Activated CD8-positive, alpha-beta memory T cell treated with anti-CD3 and anti-CD28 coated beads for 48 hours (primary cell): ENCODE measurements at regions not wholly inside any gene's neighbourhood (a gene's known extent, or its start where the extent isn't known, plus 50 kb on each side); places are given as distances from the start of the nearest gene placed in this dataset.

Source experiments
- DNase-seq, 3 experiments: peaks; one replicate each; pipeline ENCODE4 v3.0.0-alpha.2; 2020; ENCODE audit warnings: low read depth in 2 of 3, low spot score in 2 of 3

DNA sequence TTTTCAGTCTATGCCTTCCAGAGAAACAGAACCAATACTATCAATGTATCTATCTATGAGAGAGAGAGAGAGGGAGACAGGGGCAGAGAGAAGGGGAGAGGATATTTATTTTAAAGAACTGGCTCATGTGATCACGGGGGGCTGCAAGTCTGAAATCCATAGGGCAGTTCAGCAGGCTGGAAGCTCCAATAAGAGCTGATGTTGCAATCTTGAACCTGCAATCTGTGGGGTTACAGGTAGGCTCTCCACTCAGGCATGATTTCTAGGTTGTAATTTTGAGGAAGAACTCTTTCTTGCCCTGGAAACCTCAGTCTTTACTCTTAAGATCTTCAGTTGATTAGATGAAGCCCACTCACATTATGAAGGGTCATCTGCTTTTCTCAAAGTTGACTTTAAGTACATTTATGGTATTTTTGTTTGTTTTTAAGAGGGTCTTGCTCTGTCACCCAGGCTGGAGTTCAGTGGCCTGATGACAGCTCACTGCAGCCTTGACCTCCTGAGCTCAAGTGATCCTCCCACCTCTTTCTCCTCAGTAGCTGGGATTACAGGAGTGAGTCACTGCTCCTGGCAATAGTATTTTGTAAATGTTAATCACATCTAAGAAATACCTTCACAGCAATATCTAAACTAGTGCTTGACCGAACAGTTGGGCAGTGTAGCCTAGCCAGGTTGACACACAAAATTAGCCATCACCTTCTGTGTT is 376.4 kb downstream of the FGF9 start:
- no peak for DNase-seq

DNA sequence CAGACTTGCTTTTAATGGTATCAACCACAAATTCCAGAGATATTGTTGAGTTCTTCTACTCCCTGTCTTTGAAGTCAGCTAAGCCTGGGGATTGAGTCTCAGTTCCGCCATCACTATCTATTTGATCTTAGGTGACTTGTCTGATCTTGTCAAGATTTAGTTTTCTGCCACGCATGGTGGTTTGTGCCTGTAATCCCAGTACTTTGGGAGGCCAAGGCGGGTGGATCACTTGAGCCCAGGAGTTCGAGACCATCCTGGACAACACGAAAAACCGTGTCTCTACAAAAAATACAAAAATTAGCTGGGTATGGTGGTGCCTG is 376.9 kb downstream of the FGF9 start:
- no peak for DNase-seq

GRCh38 chr13:22049384-22049783 is 378.5 kb downstream of the FGF9 start:
- no peak for DNase-seq

- DNase-seq: no peak
Observed at GRCh38 chr13:22050951-22051563, 380.2 kb downstream of the FGF9 start.

- no peak for DNase-seq
Observed at GRCh38 chr13:22053053-22053452, 382.2 kb downstream of the FGF9 start.

DNA sequence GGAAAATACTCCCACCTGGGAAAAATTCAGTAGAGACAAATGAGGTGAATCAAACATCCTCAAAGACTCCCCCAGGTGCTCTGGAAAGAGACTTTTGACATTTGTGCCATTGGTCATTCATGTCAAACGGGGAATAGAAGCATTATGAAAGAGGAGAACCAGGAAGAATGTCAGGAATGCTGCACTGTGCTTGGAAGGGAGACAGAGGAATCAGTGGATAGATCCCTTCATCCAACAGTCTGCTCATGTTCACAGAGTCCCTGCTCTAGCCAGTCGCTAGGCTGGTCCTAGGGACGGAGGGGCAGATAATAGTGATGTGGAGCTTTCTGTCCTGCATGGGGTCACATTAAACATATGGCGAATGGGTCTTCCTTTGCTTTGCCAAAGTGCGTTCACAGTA is 384.4 kb downstream of the FGF9 start:
- no peak for DNase-seq

- no peak for DNase-seq
Observed at GRCh38 chr13:22060187-22060586, 389.3 kb downstream of the FGF9 start.

DNA sequence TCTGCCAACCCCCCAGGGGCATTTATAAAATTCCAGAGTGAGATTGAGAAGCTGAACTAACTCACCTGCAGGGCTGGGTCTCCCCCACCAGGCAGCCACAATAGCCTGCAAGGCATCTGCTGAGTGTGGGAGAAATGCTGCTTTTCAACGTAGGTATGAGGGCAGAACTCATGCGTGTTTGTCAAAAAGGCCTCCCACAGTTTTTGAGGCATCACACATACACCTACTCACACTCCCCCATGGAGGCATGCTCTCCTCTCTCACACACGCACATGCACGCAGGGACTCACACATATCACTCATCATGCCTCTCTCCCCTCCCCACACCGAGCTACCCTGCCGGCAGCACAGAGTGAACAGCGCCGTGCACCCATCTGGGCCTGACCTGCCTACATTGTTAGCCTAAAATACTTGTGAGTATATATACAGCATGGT is 390.5 kb downstream of the FGF9 start:
- DNase-seq: peak in 2 of 3 experiments; percentile 38 to 45

GRCh38 chr13:22061806-22062391 is 391.0 kb downstream of the FGF9 start:
- no peak for DNase-seq

GRCh38 chr13:22062478-22063205 is 391.8 kb downstream of the FGF9 start:
- DNase-seq: no peak

- no peak for DNase-seq
Observed at GRCh38 chr13:22063416-22064124, 392.7 kb downstream of the FGF9 start.

GRCh38 chr13:22064854-22065620 is 394.2 kb downstream of the FGF9 start:
- DNase-seq: no peak

DNA sequence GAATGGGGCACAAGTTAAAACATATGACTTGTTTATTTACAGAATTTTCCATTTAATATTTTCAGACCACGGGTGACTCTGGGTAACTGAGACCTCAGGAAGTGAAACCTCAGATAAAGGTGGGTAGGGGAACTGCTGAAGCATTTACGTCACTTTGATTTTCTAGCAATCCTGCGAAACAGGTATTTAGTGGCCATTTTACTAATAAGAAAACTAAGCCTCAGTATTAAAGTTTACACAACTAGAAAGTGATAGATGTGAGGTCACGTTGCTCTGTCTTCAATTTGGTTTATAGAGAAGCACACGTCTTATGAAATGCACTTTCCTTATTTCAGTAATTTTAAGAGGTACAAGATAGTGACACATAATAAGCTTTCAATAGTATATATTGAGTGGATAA is 402.8 kb downstream of the FGF9 start:
- no peak for DNase-seq

- no peak for DNase-seq
Observed at GRCh38 chr13:22074403-22074802, 403.5 kb downstream of the FGF9 start.

- no peak for DNase-seq
Observed at GRCh38 chr13:22076658-22077057, 405.8 kb downstream of the FGF9 start.

- no peak for DNase-seq
Observed at GRCh38 chr13:22077205-22077683, 406.4 kb downstream of the FGF9 start.

DNA sequence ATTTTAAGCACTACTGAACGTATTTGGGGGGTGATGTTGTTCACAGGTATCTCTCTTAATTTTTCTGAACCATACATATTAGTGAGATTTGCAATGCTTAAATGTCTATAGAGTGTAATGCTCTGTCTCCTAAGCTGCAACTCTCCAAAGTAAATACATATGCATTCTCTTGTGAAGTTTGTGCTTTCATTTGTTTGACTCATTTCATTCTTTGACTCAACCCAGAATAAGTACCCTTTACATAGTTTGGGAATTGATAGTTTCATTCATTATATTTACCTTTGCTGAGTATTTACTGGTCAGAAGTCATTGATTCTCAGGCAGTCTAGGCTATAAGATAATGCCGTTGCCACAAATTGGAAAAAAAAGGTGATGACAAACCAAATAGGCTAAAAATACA is 406.9 kb downstream of the FGF9 start:
- no peak for DNase-seq

- DNase-seq: no peak
Observed at GRCh38 chr13:22079961-22080360, 409.1 kb downstream of the FGF9 start.

DNA sequence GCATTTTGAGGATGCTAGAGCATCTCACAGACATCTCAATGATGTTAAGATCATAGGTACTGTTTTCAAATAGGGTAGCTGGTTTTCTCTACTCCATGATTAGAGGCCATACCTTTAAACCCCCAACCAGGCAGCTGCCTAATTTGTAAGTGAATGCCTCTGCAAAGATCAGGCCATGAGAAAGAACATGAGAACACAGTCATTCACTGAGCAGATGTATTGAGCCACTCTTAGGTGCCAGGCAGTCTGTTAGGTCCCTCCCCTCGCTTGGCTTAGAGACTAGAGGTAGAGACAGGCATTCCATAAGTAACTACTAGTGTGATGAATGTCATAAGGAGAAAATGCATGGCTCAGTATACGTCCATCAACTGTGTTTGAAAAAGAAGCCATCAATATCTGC is 410.0 kb downstream of the FGF9 start:
- DNase-seq: no peak

- DNase-seq: no peak
Observed at GRCh38 chr13:22081430-22081829, 410.6 kb downstream of the FGF9 start.

DNA sequence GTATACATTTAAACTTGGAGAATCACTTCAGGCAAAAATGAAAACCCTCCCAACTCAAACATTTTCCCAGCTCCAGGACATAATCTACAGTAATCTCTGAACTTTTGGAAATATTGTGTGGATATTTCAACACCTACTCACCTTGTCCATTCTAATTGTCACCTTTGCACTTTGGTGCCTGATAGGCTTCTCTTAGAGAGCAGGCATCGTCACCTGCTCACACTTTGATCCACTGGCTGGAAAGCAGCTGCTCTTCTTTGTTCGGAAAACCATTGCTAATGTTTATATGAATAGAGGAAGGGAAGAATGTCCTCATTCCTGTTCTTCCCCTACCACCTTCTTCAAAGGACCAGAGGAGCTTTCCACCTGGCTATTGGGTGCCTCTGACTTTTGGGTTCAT is 411.2 kb downstream of the FGF9 start:
- no peak for DNase-seq
